Activated B cell treated with CpG ODN at 0.5 μM for 24 hours (primary cell): ENCODE measurements at regions not wholly inside any gene's neighbourhood (a gene's known extent, or its start where the extent isn't known, plus 50 kb on each side); places are given as distances from the start of the nearest gene placed in this dataset.

Source experiments
- ATAC-seq: fragments of 200-7000 bp; cut with Tn5 transposase; one replicate; pipeline ENCODE4 v1.10.0; 2021; ENCODE audit warnings: low read depth, mild to moderate bottlenecking, moderate library complexity
- CTCF ChIA-PET: fragments of 350-600 bp; sonication (Branson Sonifier 250); formaldehyde crosslinking; loops from one replicate; lab custom pipeline; 2021; ENCODE audit warnings: antibody characterized with exemption; lab: Charles Lee
- POLR2A ChIA-PET: fragments of 350-600 bp; sonication (Branson Sonifier 250); formaldehyde crosslinking; loops from one replicate; lab custom pipeline; 2021; ENCODE audit warnings: antibody characterized with exemption; lab: Charles Lee
- DNase-seq: peaks from one replicate; pipeline ENCODE4 v3.0.0; 2022
- H3K27ac Mint-ChIP-seq: one replicate; pipeline ENCODE4 v1.8.0; 2020; ENCODE audit warnings: mixed read lengths
- H3K27me3 Mint-ChIP-seq: one replicate; pipeline ENCODE4 v1.8.0; 2021; ENCODE audit warnings: mixed read lengths
- H3K36me3 Mint-ChIP-seq: one replicate; pipeline ENCODE4 v1.8.0; 2021; ENCODE audit warnings: low read depth, mixed read lengths
- H3K4me1 Mint-ChIP-seq: one replicate; pipeline ENCODE4 v1.8.0; 2021; ENCODE audit warnings: mixed read lengths
- H3K4me3 Mint-ChIP-seq: one replicate; pipeline ENCODE4 v1.8.0; 2020; ENCODE audit warnings: mild to moderate bottlenecking, mixed read lengths
- H3K9me3 Mint-ChIP-seq: one replicate; pipeline ENCODE4 v1.8.0; 2020; ENCODE audit warnings: mixed read lengths
- CTCF ChIP-seq: fragments of 200-600 bp; IDR thresholded peaks from one replicate; pipeline ENCODE4 v1.8.0; 2022; ENCODE audit warnings: antibody characterized with exemption, mild to moderate bottlenecking
- intact Hi-C: fragments of 100-400 bp; cut with micrococcal nuclease; formaldehyde crosslinking; loops from one replicate; pipeline ENCODE4 v1.15.1; 2024

- TF ChIP-seq CTCF = no peak
- POLR2A ChIA-PET = no interaction called here
- H3K27ac Mint-ChIP-seq = no peak overlapping the region
- H3K36me3 Mint-ChIP-seq = no peaks in the 10 kb centered on the region
- peaks cover 7% of the 10 kb centered on the region for H3K4me1 Mint-ChIP-seq
- H3K9me3 Mint-ChIP-seq = no peaks in the 10 kb centered on the region
- no peak for ATAC-seq
- peaks cover 3% of the 10 kb centered on the region for H3K27me3 Mint-ChIP-seq
- intact Hi-C loops = no loop called here
- DNase-seq = no peak
- no peak overlapping the region for H3K4me3 Mint-ChIP-seq
- CTCF ChIA-PET = no interaction called here
These were observed 64.8 kb upstream of the SPTLC1 start for GRCh38 chr9:92180002-92180400.

- ChIA-PET CTCF (no interaction called here), POLR2A (no interaction called here)
- TF ChIP-seq CTCF = no peak
- Mint-ChIP-seq H3K4me3 (no peak overlapping the region), H3K9me3 (no peaks in the 10 kb centered on the region), H3K27ac (no peak overlapping the region), H3K27me3 (peaks cover 3% of the 10 kb centered on the region), H3K4me1 (peaks cover 7% of the 10 kb centered on the region), H3K36me3 (no peaks in the 10 kb centered on the region)
- DNase-seq (no peak), ATAC-seq (no peak)
- intact Hi-C loops = no loop called here
These were observed 64.2 kb upstream of the SPTLC1 start for GRCh38 chr9:92179286-92180001.

- DNase-seq = no peak
- Mint-ChIP-seq H3K9me3 (peaks cover 6% of the 10 kb centered on the region), H3K4me1 (peaks cover 7% of the 10 kb centered on the region), H3K36me3 (no peaks in the 10 kb centered on the region), H3K27me3 (no peaks in the 10 kb centered on the region), H3K4me3 (no peak overlapping the region), H3K27ac (no peak overlapping the region)
- CTCF ChIA-PET = no interaction called here
- intact Hi-C loops = no loop called here
- no peak for ATAC-seq
- POLR2A ChIA-PET = no interaction called here
- TF ChIP-seq CTCF = no peak
These were observed 62.4 kb upstream of the SPTLC1 start for GRCh38 chr9:92177591-92177990.

- intact Hi-C loops = no loop called here
- no peak for ATAC-seq
- H3K27ac Mint-ChIP-seq = no peak overlapping the region
- no peaks in the 10 kb centered on the region for H3K27me3 Mint-ChIP-seq
- peaks cover 6% of the 10 kb centered on the region for H3K9me3 Mint-ChIP-seq
- DNase-seq = no peak
- no peaks in the 10 kb centered on the region for H3K36me3 Mint-ChIP-seq
- no peak overlapping the region for H3K4me3 Mint-ChIP-seq
- peaks cover 7% of the 10 kb centered on the region for H3K4me1 Mint-ChIP-seq
- ChIA-PET POLR2A (no interaction called here), CTCF (no interaction called here)
- TF ChIP-seq CTCF = no peak
These were observed 61.6 kb upstream of the SPTLC1 start for GRCh38 chr9:92176800-92177185.

- Mint-ChIP-seq H3K27ac (no peak overlapping the region), H3K9me3 (peaks cover 6% of the 10 kb centered on the region), H3K27me3 (no peaks in the 10 kb centered on the region), H3K4me1 (peaks cover 7% of the 10 kb centered on the region), H3K4me3 (no peak overlapping the region), H3K36me3 (no peaks in the 10 kb centered on the region)
- TF ChIP-seq CTCF = no peak
- ChIA-PET POLR2A (no interaction called here), CTCF (no interaction called here)
- no peak for DNase-seq
- intact Hi-C loops = no loop called here
- ATAC-seq = no peak
These were observed 61.0 kb upstream of the SPTLC1 start for GRCh38 chr9:92176068-92176799.
